ENCODE measurements at regions not wholly inside any gene's neighbourhood (a gene's known extent, or its start where the extent isn't known, plus 50 kb on each side); places are given as distances from the start of the nearest gene placed in this dataset.

- no peak for TF ChIP-seq POLR2AphosphoS5 (IDR thresholded peaks at IDR 0.05)
- TF ChIP-seq CTCF (IDR thresholded peaks at IDR 0.05) = no peak
Observed at GRCh38 chr5:158392753-158393152, 533.8 kb upstream of the CLINT1 start.
